Esophagus muscularis mucosa (tissue), 4 donors: ENCODE measurements at regions not wholly inside any gene's neighbourhood (a gene's known extent, or its start where the extent isn't known, plus 50 kb on each side); places are given as distances from the start of the nearest gene placed in this dataset.

Source experiments
- DNase-seq: peaks from one replicate; pipeline ENCODE4 v3.0.0-alpha.2; 2017; ENCODE audit errors: extremely low spot score
- H3K27ac ChIP-seq, 4 donors: fragments of 200-600 bp; sonication (generic); replicated peaks in 1 of 4; 1 replicate in 3 of 4; 2 replicates in 1 of 4; pipeline ENCODE4 v1.5.1; 2016 to 2019; ENCODE audit warnings: mild to moderate bottlenecking in 1 of 4
- H3K27me3 ChIP-seq, 4 donors: fragments of 200-600 bp; sonication (generic); one replicate each; pipeline versions ENCODE4 v1.5.1 to v1.6.0; 2016 to 2019
- H3K36me3 ChIP-seq, 4 donors: fragments of 200-600 bp; sonication (generic); one replicate each; pipeline ENCODE4 v1.5.1; 2016 to 2019
- H3K4me1 ChIP-seq, 4 donors: fragments of 200-600 bp; sonication (generic); one replicate each; pipeline ENCODE4 v1.5.1; 2016 to 2019
- H3K4me3 ChIP-seq, 4 donors: fragments of 200-600 bp; sonication (generic); 1 replicate in 2 of 4; 2 replicates in 2 of 4; pipeline ENCODE4 v1.5.1; 2016 to 2019; ENCODE audit warnings: mild to moderate bottlenecking in 4 of 4, moderate library complexity in 1 of 4
- H3K9me3 ChIP-seq, 4 donors: fragments of 200-600 bp; sonication (generic); 1 replicate in 3 of 4; 2 replicates in 1 of 4; pipeline ENCODE4 v1.5.1; 2016 to 2019
- EP300 ChIP-seq: sonication (generic); formaldehyde crosslinking; IDR thresholded peaks from one replicate; pipeline ENCODE4 v1.6.1; 2017; ENCODE audit warnings: antibody characterized with exemption
- POLR2A ChIP-seq: fragments of 450-650 bp; IDR thresholded peaks from one replicate; pipeline ENCODE4 v1.6.1; 2017; ENCODE audit warnings: antibody characterized with exemption, moderate library complexity, mild to moderate bottlenecking, low read depth
- POLR2AphosphoS5 ChIP-seq, 2 donors: sonication (generic); formaldehyde crosslinking; IDR thresholded peaks; one replicate each; pipeline ENCODE4 v1.6.1; 2017; ENCODE audit warnings: antibody characterized with exemption in 2 of 2
- WGBS: methylation state at CpG from one replicate; pipeline ENCODE4 v1.1.5; 2018; 5-methylcytosine and 5-hydroxymethylcytosine counted together
- intact Hi-C: fragments of 100-400 bp; cut with DNase I; formaldehyde crosslinking; loops from one replicate; pipeline ENCODE4 v1.15.1; 2023
- TF ChIP-seq, protein P1 (sequence below), 3 experiments: fragments of 200-600 bp in 2 of 3; fragments of 450-650 bp in 1 of 3; sonication (generic) in 2 of 3; IDR thresholded peaks; one replicate each; pipeline ENCODE4 v1.5.1; 2017 to 2019; ENCODE audit warnings: antibody characterized with exemption in 3 of 3, mild to moderate bottlenecking in 2 of 3, moderate library complexity in 1 of 3

DNA sequence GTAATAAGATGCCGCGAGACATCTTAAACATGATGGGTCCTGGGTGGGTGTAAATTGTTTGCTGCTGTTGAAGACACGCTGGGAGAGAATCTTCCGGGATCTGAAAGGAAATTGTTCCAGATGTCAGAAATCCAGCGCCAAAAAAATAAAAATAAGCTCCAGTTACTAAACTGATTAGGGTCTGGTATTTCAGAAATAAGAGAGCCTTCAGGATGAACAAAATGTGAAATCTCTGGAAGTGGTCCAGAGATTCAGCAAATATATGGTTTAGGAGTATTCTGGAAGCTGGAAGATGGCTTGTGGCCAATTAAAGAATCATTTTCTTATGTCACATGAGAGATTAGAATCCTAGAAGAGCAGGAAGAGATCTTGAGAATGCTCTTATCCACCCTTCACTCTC, 75.8 kb upstream of the NHS start:
- no peaks in the 10 kb centered on the region for H3K36me3 ChIP-seq
- no peaks in the 10 kb centered on the region for H3K4me1 ChIP-seq
- WGBS, result 70% methylated on average over 5 of the region's 5 CpGs
- no peak for TF ChIP-seq EP300
- no peak for TF ChIP-seq POLR2A
- TF ChIP-seq, protein P1, sequence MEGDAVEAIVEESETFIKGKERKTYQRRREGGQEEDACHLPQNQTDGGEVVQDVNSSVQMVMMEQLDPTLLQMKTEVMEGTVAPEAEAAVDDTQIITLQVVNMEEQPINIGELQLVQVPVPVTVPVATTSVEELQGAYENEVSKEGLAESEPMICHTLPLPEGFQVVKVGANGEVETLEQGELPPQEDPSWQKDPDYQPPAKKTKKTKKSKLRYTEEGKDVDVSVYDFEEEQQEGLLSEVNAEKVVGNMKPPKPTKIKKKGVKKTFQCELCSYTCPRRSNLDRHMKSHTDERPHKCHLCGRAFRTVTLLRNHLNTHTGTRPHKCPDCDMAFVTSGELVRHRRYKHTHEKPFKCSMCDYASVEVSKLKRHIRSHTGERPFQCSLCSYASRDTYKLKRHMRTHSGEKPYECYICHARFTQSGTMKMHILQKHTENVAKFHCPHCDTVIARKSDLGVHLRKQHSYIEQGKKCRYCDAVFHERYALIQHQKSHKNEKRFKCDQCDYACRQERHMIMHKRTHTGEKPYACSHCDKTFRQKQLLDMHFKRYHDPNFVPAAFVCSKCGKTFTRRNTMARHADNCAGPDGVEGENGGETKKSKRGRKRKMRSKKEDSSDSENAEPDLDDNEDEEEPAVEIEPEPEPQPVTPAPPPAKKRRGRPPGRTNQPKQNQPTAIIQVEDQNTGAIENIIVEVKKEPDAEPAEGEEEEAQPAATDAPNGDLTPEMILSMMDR (IDR thresholded peaks at IDR 0.05), result no peak
- no peak for TF ChIP-seq POLR2AphosphoS5 (IDR thresholded peaks at IDR 0.05)
- H3K9me3 ChIP-seq, result peaks cover 0 to 12% (median 0%) of the 10 kb centered on the region in 4 donors
- peak overlapping the region in 1 of 4 donors; percentile 7 for H3K4me3 ChIP-seq
- no peak for DNase-seq
- intact Hi-C loops, result loop anchor here (10.0 kb wide), 1 partner anchor 76 kb away; the partner anchor contains the start of gene NHS
- H3K27me3 ChIP-seq, result no peaks in the 10 kb centered on the region
- no peak overlapping the region for H3K27ac ChIP-seq

DNA sequence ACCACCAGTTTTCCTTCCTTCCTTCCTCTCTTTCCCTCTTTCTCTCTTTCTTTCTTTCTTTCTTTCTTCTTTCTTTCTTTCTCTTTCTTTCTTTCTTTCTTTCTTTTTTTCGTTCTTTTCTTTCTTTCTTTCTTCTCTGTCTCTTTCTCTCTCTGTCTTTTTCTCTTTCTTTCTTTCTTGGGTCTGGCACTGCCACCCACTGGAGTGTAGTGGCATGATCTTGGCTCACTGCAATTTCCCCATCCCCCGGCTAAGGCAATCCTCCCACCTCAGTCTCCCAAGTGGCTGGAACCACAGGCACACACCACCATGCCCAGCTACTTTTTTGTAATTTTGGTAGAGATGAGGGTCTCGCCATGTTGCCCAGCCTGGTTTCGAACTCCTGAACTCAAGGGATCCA, 51.6 kb upstream of the NHS start:
- WGBS, result 82% methylated on average over 4 of the region's 4 CpGs
- no peaks in the 10 kb centered on the region for H3K4me1 ChIP-seq
- no peaks in the 10 kb centered on the region for H3K9me3 ChIP-seq
- H3K4me3 ChIP-seq, result no peak overlapping the region
- intact Hi-C loops, result no loop called here
- no peak overlapping the region for H3K27ac ChIP-seq
- no peaks in the 10 kb centered on the region for H3K27me3 ChIP-seq
- no peaks in the 10 kb centered on the region for H3K36me3 ChIP-seq
- DNase-seq, result no peak
- no peak for TF ChIP-seq EP300
- TF ChIP-seq, protein P1 (IDR thresholded peaks at IDR 0.05), result peak in 1 of 3 experiments; percentile 3
- TF ChIP-seq POLR2AphosphoS5 (IDR thresholded peaks at IDR 0.05), result no peak
- no peak for TF ChIP-seq POLR2A
